H1 (cell line): ENCODE measurements at regions not wholly inside any gene's neighbourhood (a gene's known extent, or its start where the extent isn't known, plus 50 kb on each side); places are given as distances from the start of the nearest gene placed in this dataset.

Experiments
- CTCF ChIA-PET: fragments of 300-600 bp; sonication (Branson Sonifier 250); formaldehyde crosslinking; loops from one replicate; lab custom pipeline; 2021; ENCODE audit not compliant: partially characterized antibody; lab: Charles Lee
- POLR2A ChIA-PET: fragments of 300-600 bp; sonication (Branson Sonifier 250); formaldehyde crosslinking; loops from one replicate; lab custom pipeline; 2021; ENCODE audit warnings: inconsistent platforms; ENCODE audit not compliant: partially characterized antibody; lab: Charles Lee
- DNase-seq, 2 experiments: peaks; one replicate each; pipeline versions ENCODE4 v3.0.0 to v3.0.0-alpha.2; 2010 to 2022; ENCODE audit warnings: low spot score in 2 of 2, low read depth in 1 of 2, mixed read lengths in 1 of 2
- FAIRE-seq: peaks from 2 replicates; lab custom pipeline; 2011; peaks lifted over from hg19 to GRCh38; lab: Jason Lieb, UNC
- H2AFZ ChIP-seq: 2 replicates; pipeline ENCODE4 v1.8.1; 2012; ENCODE audit warnings: low read length, inconsistent platforms
- H2AK5ac ChIP-seq: 2 replicates; pipeline ENCODE4 v1.6.1; 2013; ENCODE audit warnings: low read depth, low read length
- H2BK120ac ChIP-seq: replicated peaks from 2 replicates; pipeline ENCODE3; 2013; ENCODE audit warnings: low read depth, low read length, inconsistent platforms
- H2BK12ac ChIP-seq: 2 replicates; pipeline ENCODE4 v1.6.1; 2013; ENCODE audit warnings: low read depth, low read length
- H2BK15ac ChIP-seq: 2 replicates; pipeline ENCODE4 v1.6.1; 2013; ENCODE audit warnings: low read length
- H2BK20ac ChIP-seq: 2 replicates; pipeline ENCODE4 v1.6.1; 2013; ENCODE audit warnings: low read length
- H2BK5ac ChIP-seq: 2 replicates; pipeline ENCODE4 v1.6.1; 2013; ENCODE audit warnings: low read depth, low read length
- H3K14ac ChIP-seq: 2 replicates; pipeline ENCODE4 v1.6.1; 2013; ENCODE audit warnings: inconsistent platforms; ENCODE audit not compliant: insufficient read length
- H3K18ac ChIP-seq: 2 replicates; pipeline ENCODE4 v1.6.1; 2013; ENCODE audit warnings: low read length; ENCODE audit errors: extremely low read depth
- H3K23ac ChIP-seq: 2 replicates; pipeline ENCODE4 v1.6.1; 2013; ENCODE audit warnings: inconsistent platforms; ENCODE audit not compliant: insufficient read length
- H3K23me2 ChIP-seq: 2 replicates; pipeline ENCODE4 v1.6.1; 2013; ENCODE audit warnings: low read depth, low read length
- H3K27ac ChIP-seq: 2 replicates; pipeline ENCODE4 v1.6.1; 2011; ENCODE audit warnings: low read depth, low read length, inconsistent platforms
- H3K27me3 ChIP-seq, 4 experiments: replicated peaks in 1 of 4; 1 replicate in 1 of 4; 2 replicates in 3 of 4; pipeline versions ENCODE4 v1.6.1 to v1.8.1; 2011 to 2013; ENCODE audit warnings: low read length in 3 of 4, mild to moderate bottlenecking in 3 of 4, inconsistent platforms in 2 of 4, mixed read lengths in 2 of 4, moderate library complexity in 1 of 4; ENCODE audit not compliant: control insufficient read depth in 3 of 4, insufficient read depth in 3 of 4; ENCODE audit errors: extremely low read depth in 1 of 4
- H3K36me3 ChIP-seq, 4 experiments: 2 replicates each; pipeline versions ENCODE4 v1.6.1 to v1.8.1; 2011 to 2013; ENCODE audit warnings: mild to moderate bottlenecking in 4 of 4, low read length in 3 of 4, moderate library complexity in 2 of 4, control low read depth in 1 of 4, inconsistent platforms in 1 of 4; ENCODE audit not compliant: insufficient read depth in 4 of 4, control insufficient read depth in 2 of 4
- H3K4ac ChIP-seq: replicated peaks from 2 replicates; pipeline ENCODE3; 2013; ENCODE audit warnings: low read length, low read depth, mixed read lengths, inconsistent platforms; ENCODE audit not compliant: insufficient read length
- H3K4me1 ChIP-seq, 4 experiments: replicated peaks in 1 of 4; 1 replicate in 1 of 4; 2 replicates in 3 of 4; pipeline versions ENCODE4 v1.6.1 to v1.8.1; 2011 to 2013; ENCODE audit warnings: low read length in 3 of 4, inconsistent platforms in 2 of 4, mixed read lengths in 1 of 4; ENCODE audit not compliant: insufficient read depth in 4 of 4, control insufficient read depth in 3 of 4
- H3K4me2 ChIP-seq, 2 experiments: 2 replicates each; pipeline versions ENCODE4 v1.6.1 to v1.8.1; 2011 to 2013; ENCODE audit warnings: low read depth in 2 of 2, low read length in 2 of 2, control low read depth in 1 of 2, inconsistent platforms in 1 of 2, mild to moderate bottlenecking in 1 of 2; ENCODE audit not compliant: insufficient read depth in 1 of 2
- H3K4me3 ChIP-seq, 4 experiments: fragments of 200-600, 300-600 bp in 1 of 4; sonication (generic), shearing (Covaris generic), sonication (Bioruptor Twin) in 1 of 4; 2 replicates each; pipeline versions ENCODE4 v1.5.1 to v1.8.1; 2011 to 2016; ENCODE audit warnings: low read length in 4 of 4, low read depth in 3 of 4, control low read depth in 2 of 4, inconsistent platforms in 2 of 4, mild to moderate bottlenecking in 2 of 4, mixed read lengths in 1 of 4, moderate library complexity in 1 of 4; ENCODE audit not compliant: insufficient read depth in 2 of 4; ENCODE audit errors: extremely low read depth in 1 of 4
- H3K56ac ChIP-seq: replicated peaks from 2 replicates; pipeline ENCODE3; 2013; ENCODE audit warnings: low read depth, mild to moderate bottlenecking, mixed read lengths, low read length, inconsistent platforms; ENCODE audit not compliant: insufficient read length
- H3K79me1 ChIP-seq: 2 replicates; pipeline ENCODE4 v1.6.1; 2013; ENCODE audit warnings: low read depth, low read length, control low read depth
- H3K79me2 ChIP-seq, 2 experiments: 2 replicates each; pipeline versions ENCODE4 v1.6.1 to v1.8.1; 2012 to 2013; ENCODE audit warnings: low read length in 2 of 2, mild to moderate bottlenecking in 2 of 2, inconsistent platforms in 1 of 2; ENCODE audit not compliant: insufficient read depth in 2 of 2, control insufficient read depth in 1 of 2
- H3K9ac ChIP-seq, 4 experiments: replicated peaks in 1 of 4; 1 replicate in 1 of 4; 2 replicates in 3 of 4; pipeline versions ENCODE4 v1.6.1 to v1.8.1; 2011 to 2013; ENCODE audit warnings: low read depth in 3 of 4, low read length in 3 of 4, control low read depth in 2 of 4, mild to moderate bottlenecking in 2 of 4, moderate library complexity in 2 of 4, inconsistent platforms in 1 of 4; ENCODE audit errors: extremely low read depth in 1 of 4
- H3K9me3 ChIP-seq, 2 experiments: 2 replicates each; pipeline versions ENCODE4 v1.6.1 to v1.8.1; 2012 to 2013; ENCODE audit warnings: mild to moderate bottlenecking in 2 of 2, moderate library complexity in 2 of 2, control low read depth in 1 of 2, inconsistent platforms in 1 of 2, low read depth in 1 of 2, low read length in 1 of 2, mixed read lengths in 1 of 2; ENCODE audit not compliant: insufficient read depth in 2 of 2
- H4K20me1 ChIP-seq, 2 experiments: replicated peaks in 1 of 2; 2 replicates each; pipeline versions ENCODE3 to v1.8.1; 2011 to 2013; ENCODE audit warnings: inconsistent platforms in 2 of 2, low read length in 2 of 2, mild to moderate bottlenecking in 1 of 2; ENCODE audit not compliant: insufficient read depth in 2 of 2, control insufficient read depth in 1 of 2
- H4K5ac ChIP-seq: 2 replicates; pipeline ENCODE4 v1.6.1; 2013; ENCODE audit warnings: low read length, low read depth, mixed read lengths, inconsistent platforms; ENCODE audit not compliant: insufficient read length
- H4K8ac ChIP-seq: 2 replicates; pipeline ENCODE4 v1.8.0; 2013; ENCODE audit warnings: mild to moderate bottlenecking, moderate library complexity, low read length, inconsistent platforms; ENCODE audit not compliant: insufficient read depth; ENCODE audit errors: extremely low read depth
- H4K91ac ChIP-seq: replicated peaks from 2 replicates; pipeline ENCODE3; 2013; ENCODE audit warnings: low read length, mixed read lengths, inconsistent platforms; ENCODE audit not compliant: insufficient read length
- GTF2F1 ChIP-seq: IDR thresholded peaks from 2 replicates; pipeline ENCODE4 v1.6.1; 2012; ENCODE audit warnings: low read depth, low read length, improper control_type of control experiment, borderline replicate concordance
- WGBS, 2 experiments: shearing (Covaris generic) in 1 of 2; methylation state at CpG; one replicate each; pipeline versions ENCODE4 v1.1.6 to v1.1.7; 2013 to 2015; ENCODE audit warnings: low lambda C conversion rate in 2 of 2, mixed read lengths in 2 of 2, inconsistent platforms in 1 of 2, low coverage in 1 of 2, missing lambda C conversion rate in 1 of 2; ENCODE audit not compliant: insufficient replicate concordance in 2 of 2, insufficient coverage in 1 of 2, insufficient read length in 1 of 2; ENCODE audit errors: extremely low coverage in 1 of 2, missing lambda C conversion rate in 1 of 2; 5-methylcytosine and 5-hydroxymethylcytosine counted together

- H3K23me2 ChIP-seq: no peaks in the 10 kb centered on the region
- H3K27me3 ChIP-seq: no peaks in the 10 kb centered on the region; a peak in 1 of 7 replicates
- no peak overlapping the region for H3K4ac ChIP-seq
- no peaks in the 10 kb centered on the region for H3K9me3 ChIP-seq
- no peak overlapping the region for H2BK12ac ChIP-seq
- H4K91ac ChIP-seq: no peak overlapping the region
- CTCF ChIA-PET: interaction anchor here (1.5 to 2.0 kb wide), 2 partner anchors 22 kb away, joined by 4 read pairs; no protein-coding TSS in a partner anchor
- TF ChIP-seq GTF2F1: no peak
- TF ChIP-seq, all 59 proteins: peak for 0
- H3K14ac ChIP-seq: no peak overlapping the region
- H3K79me2 ChIP-seq: no peaks in the 10 kb centered on the region
- H2AFZ ChIP-seq: no peak overlapping the region
- H2BK120ac ChIP-seq: no peak overlapping the region
- 87% methylated on average over 3 of the region's 3 CpGs; no CpG with 5 or more reads in 1 of the 2 experiments for WGBS, 2 experiments
- H2BK15ac ChIP-seq: no peak overlapping the region
- no peak overlapping the region for H3K23ac ChIP-seq
- H3K56ac ChIP-seq: no peak overlapping the region
- H4K5ac ChIP-seq: no peak overlapping the region
- POLR2A ChIA-PET: no interaction called here
- no peak overlapping the region for H2BK20ac ChIP-seq
- H3K4me3 ChIP-seq: no peak overlapping the region
- no peak overlapping the region for H2AK5ac ChIP-seq
- H3K79me1 ChIP-seq: no peaks in the 10 kb centered on the region
- no peak overlapping the region for H4K8ac ChIP-seq
- FAIRE-seq: no peak
- H4K20me1 ChIP-seq: no peaks in the 10 kb centered on the region
- no peak overlapping the region for H3K4me2 ChIP-seq
- H3K18ac ChIP-seq: no peak overlapping the region
- no peak for DNase-seq
- no peak overlapping the region for H3K9ac ChIP-seq
- no peak overlapping the region for H2BK5ac ChIP-seq
- H3K27ac ChIP-seq: no peak overlapping the region
- no peaks in the 10 kb centered on the region for H3K36me3 ChIP-seq
- H3K4me1 ChIP-seq: peaks cover 0 to 9% (median 3%) of the 10 kb centered on the region in 4 experiments; a peak in 4 of 7 replicates
Observed at GRCh38 chr11:115673720-115674119, 169.5 kb upstream of the CADM1 start.
